ENCODE measurements at regions not wholly inside any gene's neighbourhood (a gene's known extent, or its start where the extent isn't known, plus 50 kb on each side); places are given as distances from the start of the nearest gene placed in this dataset.

- TF ChIP-seq SIN3A (IDR thresholded peaks at IDR 0.05; ENCODE audit: low read depth) (no peak), EGR1 (IDR thresholded peaks at IDR 0.05; ENCODE audit: low read depth) (no peak)
These were observed 777.7 kb downstream of the C6orf118 start (continued) for GRCh38 chr6:164531736-164532135.

GRCh38 chr6:164528539-164528938 lies 780.9 kb downstream of the C6orf118 start:
- TF ChIP-seq JUND (IDR thresholded peaks at IDR 0.05) (no peak), ELF1 (IDR thresholded peaks at IDR 0.05; ENCODE audit: borderline replicate concordance, low read depth) (no peak), SIN3A (IDR thresholded peaks at IDR 0.05; ENCODE audit: low read depth) (no peak), CTCF (IDR thresholded peaks at IDR 0.05 in 2 of 3, conservative IDR thresholded peaks at IDR 0.05 in 1 of 3; ENCODE audit: borderline replicate concordance in 1 of 3, insufficient read depth in 1 of 3, low read depth in 2 of 3, low read length in 2 of 3) (no peak), REST (IDR thresholded peaks at IDR 0.05; ENCODE audit: low read depth) (no peak), ZFX (IDR thresholded peaks at IDR 0.05) (no peak), EZH2phosphoT487 (IDR thresholded peaks at IDR 0.05; ENCODE audit: borderline replicate concordance) (no peak), ZNF274 (IDR thresholded peaks at IDR 0.05; ENCODE audit: low read depth, low read length) (no peak), YY1 (IDR thresholded peaks at IDR 0.05; ENCODE audit: extremely low read depth, insufficient replicate concordance, low read depth, low read length) (no peak), SP1 (IDR thresholded peaks at IDR 0.05; ENCODE audit: low read depth) (no peak), FOSL1 (IDR thresholded peaks at IDR 0.05; ENCODE audit: low read depth) (no peak), TCF7L2 (IDR thresholded peaks at IDR 0.05; ENCODE audit: borderline replicate concordance, extremely low read depth, insufficient read depth, insufficient read length) (no peak), CBX3 (IDR thresholded peaks at IDR 0.05; ENCODE audit: low read depth) (no peak)
- POLR2A ChIA-PET: no interaction called here
- RAD21 ChIA-PET (ENCODE audit: low non-redundant PET in 1 of 2, low total read pairs in 2 of 2, uncharacterized antibody in 2 of 2, unreplicated experiment in 2 of 2): no interaction called here

More at GRCh38 chr6:164528539-164528938, 780.9 kb downstream of the C6orf118 start:
- Histone ChIP-seq H3K79me2 (ENCODE audit: insufficient read depth, low read length) (no peaks in the 10 kb centered on the region), H3K36me3 (ENCODE audit: control insufficient read depth in 1 of 2, insufficient read depth in 2 of 2, low read length in 2 of 2) (no peaks in the 10 kb centered on the region), H2AFZ (ENCODE audit: low read depth, low read length, poor library complexity, severe bottlenecking) (no peak overlapping the region), H3K9me2 (ENCODE audit: insufficient read depth) (no peaks in the 10 kb centered on the region), H3K9me3 (ENCODE audit: control insufficient read depth in 1 of 2, insufficient read depth in 1 of 2, low read depth in 1 of 2, low read length in 2 of 2) (peaks cover 4 to 8% of the 10 kb centered on the region in 2 experiments; a peak in 3 of 4 replicates), H3K4me2 (ENCODE audit: low read length) (no peak overlapping the region), H3K27me3 (ENCODE audit: insufficient read depth, low read length) (no peaks in the 10 kb centered on the region), H3K9ac (ENCODE audit: low read length) (no peak overlapping the region), H3K4me3 (replicated peaks in 1 of 2; ENCODE audit: low read depth in 1 of 2, low read length in 2 of 2) (no peak overlapping the region), H3K27ac (ENCODE audit: low read depth, low read length) (no peak overlapping the region), H4K20me1 (ENCODE audit: insufficient read depth) (no peaks in the 10 kb centered on the region), H3K4me1 (ENCODE audit: control insufficient read depth in 1 of 2, insufficient read depth in 2 of 2, low read length in 2 of 2) (no peaks in the 10 kb centered on the region)
- intact Hi-C loops (cut with micrococcal nuclease): no loop called here
- BruUV-seq (replicated peaks): no TSS peak
- CTCF ChIA-PET: no interaction called here
- no peak for DNase-seq (ENCODE audit: low read depth, low spot score)
- no peak for ATAC-seq
